D341Med (cell line): ENCODE measurements at regions not wholly inside any gene's neighbourhood (a gene's known extent, or its start where the extent isn't known, plus 50 kb on each side); places are given as distances from the start of the nearest gene placed in this dataset.

Source experiments
- DNase-seq: peaks from one replicate; pipeline ENCODE4 v3.0.0; 2012; ENCODE audit warnings: low spot score

GRCh38 chr11:122399375-122399774 is 256.1 kb upstream of the UBASH3B start:
- no peak for DNase-seq

- DNase-seq = no peak
Measured at GRCh38 chr11:122398851-122399250, 256.7 kb upstream of the UBASH3B start.

GRCh38 chr11:122398167-122398566 is 257.4 kb upstream of the UBASH3B start:
- no peak for DNase-seq

GRCh38 chr11:122395282-122395681 is 260.2 kb upstream of the UBASH3B start:
- no peak for DNase-seq

- DNase-seq = no peak
Measured at GRCh38 chr11:122394313-122394712, 261.2 kb upstream of the UBASH3B start.

- DNase-seq = no peak
Measured at GRCh38 chr11:122393209-122393860, 262.2 kb upstream of the UBASH3B start.

GRCh38 chr11:122392508-122392907 is 263.0 kb upstream of the UBASH3B start:
- no peak for DNase-seq

GRCh38 chr11:122391049-122391448 is 264.5 kb upstream of the UBASH3B start:
- DNase-seq = no peak

- DNase-seq = no peak
Measured at GRCh38 chr11:122383186-122383585, 267.2 kb upstream of the BLID start.

GRCh38 chr11:122375687-122376399 is 259.8 kb upstream of the BLID start:
- no peak for DNase-seq

- DNase-seq = no peak
Measured at GRCh38 chr11:122368796-122369195, 252.8 kb upstream of the BLID start.

GRCh38 chr11:122367809-122368231 is 251.8 kb upstream of the BLID start:
- DNase-seq = no peak

- no peak for DNase-seq
Measured at GRCh38 chr11:122365610-122366360, 249.8 kb upstream of the BLID start.

- DNase-seq = no peak
Measured at GRCh38 chr11:122363296-122363695, 247.3 kb upstream of the BLID start.

- no peak for DNase-seq
Measured at GRCh38 chr11:122362381-122362780, 246.4 kb upstream of the BLID start.

- no peak for DNase-seq
Measured at GRCh38 chr11:122360875-122361274, 244.9 kb upstream of the BLID start.

- DNase-seq = no peak
Measured at GRCh38 chr11:122359081-122359571, 243.1 kb upstream of the BLID start.

- DNase-seq = no peak
Measured at GRCh38 chr11:122358292-122358691, 242.3 kb upstream of the BLID start.

GRCh38 chr11:122355968-122356367 is 240.0 kb upstream of the BLID start:
- no peak for DNase-seq

GRCh38 chr11:122354025-122354697 is 238.1 kb upstream of the BLID start:
- DNase-seq = no peak

- DNase-seq = no peak
Measured at GRCh38 chr11:122353561-122353960, 237.5 kb upstream of the BLID start.

GRCh38 chr11:122348659-122349409 is 232.8 kb upstream of the BLID start:
- no peak for DNase-seq
